GM12891 (cell line): ENCODE measurements at regions not wholly inside any gene's neighbourhood (a gene's known extent, or its start where the extent isn't known, plus 50 kb on each side); places are given as distances from the start of the nearest gene placed in this dataset.
A peak's percentile ranks its signal among the peaks of the same experiment; 100 is the strongest.

Experiments used
- DNase-seq: peaks from one replicate; pipeline ENCODE4 v3.0.0; 2011; ENCODE audit warnings: low spot score; ENCODE audit not compliant: insufficient read length
- FAIRE-seq: peaks from 2 replicates; lab custom pipeline; 2011; peaks lifted over from hg19 to GRCh38; lab: Jason Lieb, UNC
- PAX5 ChIP-seq: IDR thresholded peaks from 2 replicates; pipeline ENCODE4 v1.6.1; 2011; ENCODE audit warnings: low read length, moderate library complexity, mild to moderate bottlenecking; ENCODE audit not compliant: insufficient read depth, severe bottlenecking
- POLR2A ChIP-seq: IDR thresholded peaks from 2 replicates; pipeline ENCODE4 v1.6.1; 2011; ENCODE audit warnings: low read depth, low read length, control low read depth
- POLR2AphosphoS5 ChIP-seq: IDR thresholded peaks from 2 replicates; pipeline ENCODE4 v1.6.1; 2011; ENCODE audit warnings: low read depth, low read length, control low read depth
- POU2F2 ChIP-seq: IDR thresholded peaks from 2 replicates; pipeline ENCODE4 v1.6.1; 2011; ENCODE audit warnings: low read depth, mild to moderate bottlenecking, control low read depth, low read length, moderate library complexity
- SPI1 ChIP-seq: IDR thresholded peaks from 2 replicates; pipeline ENCODE4 v1.6.1; 2011; ENCODE audit warnings: low read depth, low read length, control low read depth
- TAF1 ChIP-seq: IDR thresholded peaks from 2 replicates; pipeline ENCODE4 v1.6.1; 2011; ENCODE audit warnings: low read depth, low read length, control low read depth

DNA sequence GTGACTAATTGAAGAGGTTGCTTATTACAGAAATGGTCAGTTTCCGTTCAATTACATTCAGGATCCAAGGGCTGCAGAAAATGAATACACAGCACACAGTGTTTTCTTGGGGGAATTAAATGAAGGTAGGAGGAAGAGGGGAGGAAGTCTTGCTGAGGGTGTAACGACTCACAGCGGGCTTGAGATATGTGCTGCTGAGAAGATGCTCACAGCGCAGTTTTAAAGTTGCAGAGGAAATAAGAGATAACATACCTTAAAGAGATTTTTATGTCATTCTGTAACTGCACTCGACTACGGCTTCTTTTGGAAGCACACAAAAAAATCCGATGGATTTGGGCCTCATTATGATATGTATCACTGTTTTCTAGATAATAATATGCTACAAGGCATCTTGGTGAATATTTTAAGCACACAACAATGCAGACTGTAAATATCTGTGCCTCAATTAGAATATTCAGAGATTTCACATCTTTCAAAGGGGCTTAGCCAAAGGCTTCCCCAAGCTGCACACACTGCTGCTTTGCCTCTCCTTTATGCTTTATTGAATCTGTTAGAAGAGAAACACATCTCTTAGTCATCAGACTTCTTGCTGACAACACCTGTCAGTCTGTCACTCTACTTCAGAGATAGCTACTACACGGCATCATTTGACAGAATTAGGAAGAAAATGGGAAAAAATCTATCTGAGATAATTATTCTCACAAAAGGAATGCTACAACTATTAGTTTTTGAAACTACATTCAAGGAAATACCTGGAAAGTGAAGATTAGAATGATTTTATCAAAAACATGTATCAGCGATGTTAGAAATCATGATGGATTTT is 773.2 kb downstream of the OTOL1 start:
- no peak for TF ChIP-seq POU2F2
- no peak for TF ChIP-seq POLR2AphosphoS5
- no peak for TF ChIP-seq POLR2A
- no peak for TF ChIP-seq PAX5
- no peak for TF ChIP-seq SPI1
- no peak for TF ChIP-seq TAF1
- DNase-seq (no peak), FAIRE-seq (no peak)

DNA sequence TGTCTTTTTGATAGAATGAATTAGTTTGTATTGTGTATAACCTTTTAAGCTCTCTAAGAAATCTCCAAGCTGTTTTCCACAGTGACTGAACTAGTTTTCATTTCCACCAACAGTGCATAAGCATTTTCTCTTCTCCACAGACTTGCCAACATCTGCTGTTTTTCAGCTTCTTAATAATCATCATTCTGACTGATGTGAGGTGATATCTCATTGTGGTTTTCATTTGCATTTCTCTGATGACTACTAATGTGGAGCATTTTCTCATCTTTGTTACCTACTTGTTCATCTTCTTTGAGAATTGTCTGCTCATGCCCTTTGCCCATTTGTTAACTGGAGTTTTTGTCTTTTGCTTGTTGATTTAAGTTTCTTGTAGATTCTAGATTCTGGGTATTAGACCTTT is 777.5 kb downstream of the OTOL1 start:
- DNase-seq = no peak
- no peak for TF ChIP-seq TAF1
- no peak for TF ChIP-seq SPI1
- TF ChIP-seq POU2F2 = no peak
- no peak for TF ChIP-seq POLR2A
- no peak for TF ChIP-seq POLR2AphosphoS5
- no peak for TF ChIP-seq PAX5
- FAIRE-seq = no peak

GRCh38 chr3:162278834-162279233 is 782.2 kb downstream of the OTOL1 start:
- no peak for FAIRE-seq

DNA sequence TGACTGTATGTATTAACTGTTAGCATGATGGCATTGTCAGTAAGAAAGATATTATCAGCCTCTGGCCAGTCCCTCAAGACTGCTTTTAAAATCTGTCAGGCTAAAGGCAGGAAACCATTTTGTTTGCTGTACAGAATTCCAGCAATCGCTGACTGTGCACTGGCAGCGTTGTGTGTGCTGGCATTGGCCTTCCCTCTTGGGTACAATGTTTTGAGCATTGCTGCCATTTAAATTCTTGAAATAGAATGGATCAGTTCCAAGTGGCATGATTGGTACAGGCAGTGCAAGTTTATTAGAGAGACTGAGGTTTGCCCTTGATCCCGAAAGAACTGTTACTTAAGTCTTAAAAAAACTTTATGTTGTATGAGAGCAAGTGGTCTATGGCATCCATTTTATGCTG is 788.7 kb downstream of the OTOL1 start:
- FAIRE-seq = no peak
- DNase-seq = no peak
- TF ChIP-seq PAX5 (no peak), POLR2AphosphoS5 (no peak), POU2F2 (no peak), POLR2A (no peak), SPI1 (no peak), TAF1 (no peak)

More at GRCh38 chr3:162278834-162279233, 782.2 kb downstream of the OTOL1 start:
- no peak for DNase-seq
- TF ChIP-seq PAX5 (no peak), SPI1 (no peak), POLR2AphosphoS5 (no peak), TAF1 (no peak)

- DNase-seq (no peak), FAIRE-seq (no peak)
- TF ChIP-seq TAF1 (no peak), POLR2AphosphoS5 (no peak), PAX5 (no peak)
Observed at GRCh38 chr3:162287600-162287999, 791.0 kb downstream of the OTOL1 start.

DNA sequence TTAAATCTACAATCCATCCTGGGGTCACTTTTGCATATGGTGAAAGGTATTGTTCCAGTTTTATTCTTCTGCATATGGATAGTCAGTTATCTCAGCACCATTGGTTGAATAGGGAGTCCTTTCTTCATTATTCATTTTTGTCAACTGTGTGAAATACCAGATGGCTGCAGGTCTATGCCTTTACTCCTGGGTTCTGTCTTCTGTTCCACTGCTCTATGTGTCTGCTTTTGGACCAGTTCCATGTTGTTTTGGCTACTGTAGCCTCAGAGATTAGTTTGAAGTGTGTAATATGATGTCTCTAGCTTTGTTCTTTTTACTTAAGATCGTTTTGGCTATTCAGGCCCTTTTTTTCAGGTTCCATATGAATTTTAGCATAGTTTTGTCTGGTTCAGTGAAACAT is 795.8 kb downstream of the OTOL1 start:
- no peak for TF ChIP-seq POLR2AphosphoS5
- no peak for TF ChIP-seq PAX5
- no peak for TF ChIP-seq POLR2A
- no peak for TF ChIP-seq POU2F2
- TF ChIP-seq TAF1 = no peak
- no peak for TF ChIP-seq SPI1
- DNase-seq (no peak), FAIRE-seq (no peak)

DNA sequence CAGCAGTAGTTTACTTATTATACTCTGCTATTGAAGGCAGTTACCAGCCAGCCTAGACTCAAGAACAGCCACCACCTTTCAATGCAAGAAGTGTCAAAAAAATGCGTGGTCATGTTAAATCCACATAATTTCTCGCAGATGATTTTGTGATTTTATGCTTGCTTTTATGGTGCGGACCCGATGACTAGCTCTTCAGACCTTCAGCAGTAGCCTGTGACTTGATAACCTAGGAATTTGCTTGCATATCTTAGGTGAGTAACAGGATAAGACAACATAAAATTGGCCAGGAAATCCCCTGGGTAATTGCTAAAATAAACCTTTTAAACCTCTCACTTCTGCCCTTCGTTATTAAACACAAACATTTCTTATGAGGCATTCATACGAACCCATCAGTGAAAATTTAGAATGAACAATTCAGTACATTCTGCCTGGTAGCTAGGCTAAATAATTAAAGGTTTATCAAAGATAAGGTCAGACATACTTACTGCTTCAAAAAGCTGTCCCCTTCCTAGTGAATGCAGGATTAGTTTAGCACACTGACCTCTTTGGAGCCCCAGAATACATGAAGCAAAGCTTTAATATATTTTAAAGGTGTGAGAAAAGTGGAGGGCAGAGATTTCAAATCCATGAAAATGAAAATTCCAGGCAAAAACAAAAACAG is 798.8 kb downstream of the OTOL1 start:
- DNase-seq = no peak
- no peak for FAIRE-seq
- TF ChIP-seq POLR2A (no peak), SPI1 (no peak), POU2F2 (no peak), PAX5 (no peak), POLR2AphosphoS5 (no peak)

DNA sequence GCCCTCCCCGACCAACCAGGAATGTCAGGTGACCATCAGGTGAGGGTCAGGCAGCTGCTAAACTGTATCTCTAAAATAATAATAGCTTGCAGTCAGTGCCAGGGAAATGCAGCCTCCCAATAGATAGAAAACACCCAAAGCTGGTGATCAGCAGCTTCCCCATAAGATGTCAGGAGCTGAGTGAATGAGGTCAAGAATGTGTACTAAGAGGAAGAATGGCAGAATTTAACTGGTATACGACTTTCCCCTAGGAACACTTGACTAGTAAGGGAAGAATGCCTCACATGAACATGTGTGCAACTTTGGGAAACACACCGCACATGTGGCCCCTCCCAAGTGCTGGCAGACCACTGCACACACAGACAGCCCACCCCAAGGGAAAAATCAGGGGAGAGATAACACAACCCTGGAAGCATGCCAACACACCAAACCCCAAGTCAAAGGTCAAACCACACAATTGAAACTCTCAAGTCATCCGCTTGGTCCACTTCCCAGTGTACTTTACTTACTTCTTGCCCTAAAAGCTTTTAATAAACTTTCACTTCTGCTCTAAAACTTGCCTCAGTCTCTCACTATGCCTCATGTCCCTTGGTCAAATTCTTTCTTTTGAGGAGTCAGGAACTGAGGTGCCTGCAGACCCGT is 806.5 kb downstream of the OTOL1 start:
- no peak for FAIRE-seq

DNA sequence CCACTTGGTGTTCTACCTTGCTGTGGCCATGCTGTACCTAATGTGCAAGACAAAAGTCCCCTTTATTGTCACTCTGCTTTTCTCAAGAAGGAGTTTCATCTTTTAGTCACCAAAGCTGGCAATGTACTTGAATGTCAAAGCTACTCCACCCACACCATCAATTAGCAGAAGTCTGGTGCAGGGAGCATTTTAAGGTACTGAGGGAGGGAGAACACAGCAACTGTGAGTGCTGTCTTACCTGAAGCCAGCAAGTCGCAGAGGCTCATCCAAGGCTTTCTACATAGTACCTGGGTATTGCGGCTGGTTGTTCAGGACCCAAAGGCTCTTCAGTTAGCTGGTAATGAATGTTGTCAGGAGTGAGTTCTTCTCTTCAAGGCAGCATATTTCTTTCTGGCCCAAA is 820.4 kb downstream of the OTOL1 start:
- no peak for DNase-seq
- FAIRE-seq = no peak
- TF ChIP-seq POLR2AphosphoS5 = no peak
- no peak for TF ChIP-seq SPI1
- no peak for TF ChIP-seq PAX5
- no peak for TF ChIP-seq POU2F2
- no peak for TF ChIP-seq TAF1
- no peak for TF ChIP-seq POLR2A

More for the DNA sequence above, 806.5 kb downstream of the OTOL1 start:
- TF ChIP-seq POU2F2 (no peak), SPI1 (peak; percentile 81)
- DNase-seq = no peak

DNA sequence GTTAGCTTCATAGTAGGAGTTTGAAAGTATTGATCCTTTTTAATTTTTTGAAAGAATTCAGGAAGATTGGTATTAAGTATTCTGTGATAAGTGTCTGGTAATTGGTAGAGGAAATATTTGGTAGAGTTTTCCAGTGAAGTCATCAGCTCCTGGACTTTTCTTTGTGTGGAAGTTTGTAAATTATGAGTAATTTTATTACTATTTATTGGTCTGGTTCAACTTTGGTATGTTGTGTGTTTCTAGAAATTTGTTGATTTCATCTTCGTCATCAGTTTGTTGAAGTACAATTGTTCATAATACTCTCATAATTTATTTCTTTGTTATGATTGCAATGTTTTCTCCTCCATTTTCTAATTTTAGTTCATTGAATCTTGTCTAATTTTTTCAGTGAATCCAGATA is 832.0 kb downstream of the OTOL1 start:
- DNase-seq = no peak
- TF ChIP-seq POLR2A (no peak), POU2F2 (no peak), SPI1 (no peak), POLR2AphosphoS5 (no peak), TAF1 (no peak), PAX5 (no peak)
- no peak for FAIRE-seq

GRCh38 chr3:162329514-162329913 is 832.9 kb downstream of the OTOL1 start:
- TF ChIP-seq PAX5 (no peak), POU2F2 (no peak), POLR2A (no peak), POLR2AphosphoS5 (no peak), TAF1 (no peak), SPI1 (no peak)
- FAIRE-seq (no peak), DNase-seq (no peak)
